Transverse colon (tissue), 4 donors: ENCODE measurements at regions not wholly inside any gene's neighbourhood (a gene's known extent, or its start where the extent isn't known, plus 50 kb on each side); places are given as distances from the start of the nearest gene placed in this dataset.

Source experiments
- CTCF ChIP-seq, 5 experiments: fragments of 200-600 bp in 3 of 5; fragments of 450-650 bp in 2 of 5; sonication (generic) in 3 of 5; IDR thresholded peaks; 1 replicate in 2 of 5; 2 replicates in 3 of 5; pipeline ENCODE4 v1.5.1; 2016 to 2017; ENCODE audit warnings: antibody characterized with exemption in 5 of 5, inconsistent platforms in 3 of 5, mild to moderate bottlenecking in 2 of 5, moderate library complexity in 1 of 5
- POLR2A ChIP-seq: fragments of 450-650 bp; IDR thresholded peaks from one replicate; pipeline ENCODE4 v1.6.1; 2016; ENCODE audit warnings: antibody characterized with exemption, mild to moderate bottlenecking, moderate library complexity
- POLR2AphosphoS5 ChIP-seq, 3 donors: sonication (generic); formaldehyde crosslinking; IDR thresholded peaks; one replicate each; pipeline ENCODE4 v1.6.1; 2016; ENCODE audit warnings: antibody characterized with exemption in 3 of 3

GRCh38 chr4:8768357-8768999, 103.2 kb downstream of the HMX1 start:
- TF ChIP-seq CTCF (IDR thresholded peaks at IDR 0.05) (no peak), POLR2A (no peak), POLR2AphosphoS5 (IDR thresholded peaks at IDR 0.05) (no peak)
